HL-60 (cell line): ENCODE measurements at regions not wholly inside any gene's neighbourhood (a gene's known extent, or its start where the extent isn't known, plus 50 kb on each side); places are given as distances from the start of the nearest gene placed in this dataset.

ENCODE experiments used
- CTCF ChIP-seq: IDR thresholded peaks from one replicate; pipeline ENCODE4 v1.5.1; 2011; ENCODE audit warnings: low read length, control low read depth, inconsistent platforms; ENCODE audit not compliant: insufficient read depth
- GABPA ChIP-seq: IDR thresholded peaks from 2 replicates; pipeline ENCODE4 v1.6.1; 2012; ENCODE audit warnings: low read depth

DNA sequence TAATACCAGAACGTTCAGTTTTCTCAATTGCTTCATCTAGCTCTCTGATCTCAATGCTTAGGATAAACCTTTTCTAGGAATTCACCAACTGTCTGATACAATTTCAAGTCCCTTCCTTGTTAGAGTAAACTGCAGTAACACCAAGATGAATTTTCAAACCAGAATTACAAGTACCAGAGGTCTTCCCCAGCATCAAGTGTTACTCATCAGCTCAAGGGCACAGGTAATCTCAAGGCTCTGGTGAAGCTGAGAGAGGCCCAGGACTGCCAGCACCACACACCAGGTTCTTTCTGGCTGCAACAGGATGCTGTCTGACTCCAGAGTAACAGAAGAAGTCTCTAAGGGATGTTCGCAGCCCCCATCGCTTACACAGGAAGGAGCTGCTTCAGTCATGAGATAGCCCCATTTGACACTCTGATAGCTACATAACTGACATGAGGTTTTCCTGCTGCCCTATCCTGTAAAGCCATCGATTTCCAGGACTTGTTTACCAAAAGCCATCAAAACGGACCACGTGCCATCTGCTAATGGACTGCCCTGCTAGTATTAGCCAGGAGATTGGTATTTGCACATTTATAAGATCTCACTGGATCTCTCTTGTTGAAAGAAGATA is 549.4 kb downstream of the UTRN start:
- no peak for TF ChIP-seq CTCF
- TF ChIP-seq GABPA: no peak
